ENCODE measurements at regions not wholly inside any gene's neighbourhood (a gene's known extent, or its start where the extent isn't known, plus 50 kb on each side); places are given as distances from the start of the nearest gene placed in this dataset.

DNA sequence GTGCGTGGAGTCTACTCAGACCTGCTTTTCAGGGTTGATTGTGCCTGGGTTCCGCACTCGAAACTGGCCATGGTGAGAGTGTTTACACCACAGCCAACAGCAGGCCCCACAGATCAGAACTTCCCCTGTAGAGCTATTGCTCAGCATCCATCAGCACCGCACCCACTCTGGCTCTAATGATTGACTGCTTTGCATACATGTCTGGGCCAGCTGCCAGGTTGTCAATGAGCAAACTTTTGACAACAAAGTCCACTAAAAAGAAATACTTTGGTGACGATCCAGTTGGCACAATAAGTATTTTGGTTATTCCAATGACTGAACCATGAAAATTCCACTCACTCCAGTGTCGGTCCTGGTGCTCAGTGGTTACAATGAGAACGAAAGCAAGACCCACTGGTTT lies 190.7 kb downstream of the FOXL1 start:
- Histone ChIP-seq H3K27ac (ENCODE audit: low read depth, low read length) (no peak overlapping the region), H3K27me3 (ENCODE audit: insufficient read depth, low read length) (peaks cover 3% of the 10 kb centered on the region), H3K79me2 (ENCODE audit: insufficient read depth, low read length) (no peaks in the 10 kb centered on the region), H3K4me3 (ENCODE audit: insufficient read depth, low read depth, low read length) (no peak overlapping the region), H4K20me1 (ENCODE audit: insufficient read depth, low read length) (no peaks in the 10 kb centered on the region), H3K9me3 (ENCODE audit: insufficient read depth, low read depth, low read length) (no peaks in the 10 kb centered on the region), H2AFZ (ENCODE audit: low read depth, low read length) (no peak overlapping the region), H3K9ac (ENCODE audit: low read length) (no peak overlapping the region), H3K36me3 (ENCODE audit: insufficient read depth, low read length) (no peaks in the 10 kb centered on the region), H3K4me2 (ENCODE audit: low read length) (peak overlapping the region; percentile 7), H3K4me1 (ENCODE audit: insufficient read depth, low read length) (peaks cover 29% of the 10 kb centered on the region)
- peak; percentile 71 for DNase-seq (ENCODE audit: low read depth)
- no peaks in the 10 kb centered on the region for H3K36me3 Mint-ChIP-seq (ENCODE audit: low read depth, unreplicated experiment)
- no peak overlapping the region for H3K27ac Mint-ChIP-seq (ENCODE audit: unreplicated experiment)
- no peak for TF ChIP-seq CTCF (IDR thresholded peaks at IDR 0.05; ENCODE audit: insufficient read depth, low read depth, low read length)
- TF ChIP-seq EZH2 (IDR thresholded peaks at IDR 0.05; ENCODE audit: insufficient read depth, low read length): no peak
- no peak overlapping the region for H3K4me3 Mint-ChIP-seq (ENCODE audit: unreplicated experiment)
- H3K27me3 Mint-ChIP-seq (ENCODE audit: low read depth, unreplicated experiment): peaks cover 5% of the 10 kb centered on the region
- no peak for FAIRE-seq
- H3K4me1 Mint-ChIP-seq (ENCODE audit: low read depth, unreplicated experiment): peaks cover 18% of the 10 kb centered on the region
- peaks cover 1% of the 10 kb centered on the region for H3K9me3 Mint-ChIP-seq (ENCODE audit: unreplicated experiment)

DNA sequence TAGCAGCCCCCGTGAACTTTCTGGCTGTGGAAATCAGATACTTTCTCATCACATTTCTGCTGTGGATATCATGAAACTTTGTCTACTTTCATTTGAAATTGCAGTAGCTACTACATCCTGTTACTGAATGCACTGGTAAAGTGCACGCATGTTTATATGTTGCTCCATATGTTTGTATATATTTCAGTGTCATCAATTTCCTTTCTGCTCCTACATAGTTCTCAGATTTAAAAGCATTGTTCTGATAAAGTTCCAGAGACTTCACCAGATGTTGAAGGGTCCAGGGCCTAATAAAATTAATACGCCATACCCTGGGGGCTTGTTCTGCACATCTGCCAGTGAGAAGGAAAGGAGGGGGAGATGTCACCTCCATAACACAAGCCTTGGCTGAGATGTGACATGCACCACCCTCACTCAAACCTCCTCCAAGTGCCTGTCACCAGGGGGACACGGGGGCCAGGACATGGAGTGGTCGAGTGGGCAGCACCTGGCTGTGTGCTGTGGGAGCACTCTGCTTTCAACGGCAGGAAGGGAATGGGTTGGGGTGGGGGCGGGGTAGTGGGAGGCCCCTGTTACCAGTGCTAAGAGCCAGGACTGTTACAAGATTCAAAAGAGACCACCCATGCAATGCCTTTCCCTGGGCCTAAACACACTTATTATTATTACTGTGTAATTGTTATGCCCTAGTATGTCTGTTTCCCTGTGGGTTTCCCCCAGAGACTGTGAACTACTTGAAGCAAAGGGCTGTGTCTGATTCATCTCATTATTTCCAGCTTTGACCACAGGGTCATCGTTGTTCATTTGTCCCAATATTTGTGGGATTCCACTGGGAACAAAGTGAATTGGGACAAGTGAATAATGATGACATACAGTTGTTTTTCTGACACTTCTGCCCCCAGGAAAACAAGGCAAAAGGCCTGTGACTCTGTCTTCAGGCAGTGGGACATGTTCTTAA lies 193.4 kb downstream of the FOXL1 start:
- TF ChIP-seq CTCF (IDR thresholded peaks at IDR 0.05; ENCODE audit: insufficient read depth, low read depth, low read length) (no peak), EZH2 (IDR thresholded peaks at IDR 0.05; ENCODE audit: insufficient read depth, low read length) (no peak)
- H3K27me3 Mint-ChIP-seq (ENCODE audit: low read depth, unreplicated experiment): no peaks in the 10 kb centered on the region
- Histone ChIP-seq H4K20me1 (ENCODE audit: insufficient read depth, low read length) (no peaks in the 10 kb centered on the region), H3K9me3 (ENCODE audit: insufficient read depth, low read depth, low read length) (no peaks in the 10 kb centered on the region), H3K9ac (ENCODE audit: low read length) (peak overlapping the region; percentile 68), H3K79me2 (ENCODE audit: insufficient read depth, low read length) (no peaks in the 10 kb centered on the region), H3K36me3 (ENCODE audit: insufficient read depth, low read length) (no peaks in the 10 kb centered on the region), H3K4me3 (ENCODE audit: insufficient read depth, low read depth, low read length) (no peak overlapping the region), H3K4me2 (ENCODE audit: low read length) (peak overlapping the region; percentile 54), H2AFZ (ENCODE audit: low read depth, low read length) (no peak overlapping the region), H3K27me3 (ENCODE audit: insufficient read depth, low read length) (no peaks in the 10 kb centered on the region), H3K27ac (ENCODE audit: low read depth, low read length) (peak overlapping the region; percentile 84), H3K4me1 (ENCODE audit: insufficient read depth, low read length) (peaks cover 29% of the 10 kb centered on the region)
- peak; percentile 80 for DNase-seq (ENCODE audit: low read depth)
- H3K9me3 Mint-ChIP-seq (ENCODE audit: unreplicated experiment): peaks cover 2% of the 10 kb centered on the region
- FAIRE-seq: peak; percentile 71
- no peak overlapping the region for H3K4me3 Mint-ChIP-seq (ENCODE audit: unreplicated experiment)
- peak overlapping the region; percentile 98 for H3K27ac Mint-ChIP-seq (ENCODE audit: unreplicated experiment)
- peaks cover 18% of the 10 kb centered on the region for H3K4me1 Mint-ChIP-seq (ENCODE audit: low read depth, unreplicated experiment)
- no peaks in the 10 kb centered on the region for H3K36me3 Mint-ChIP-seq (ENCODE audit: low read depth, unreplicated experiment)

Measured in astrocyte (in vitro differentiated cells and primary cell).